GM19239 (cell line): ENCODE measurements at regions not wholly inside any gene's neighbourhood (a gene's known extent, or its start where the extent isn't known, plus 50 kb on each side); places are given as distances from the start of the nearest gene placed in this dataset.
"Not testable (repeated sequence)": the region's sequence is repeated elsewhere in the genome, so short reads cannot be mapped to it uniquely, and the experiment has no call there.

ENCODE experiments used
- DNase-seq: peaks from one replicate; pipeline ENCODE4 v3.0.0; 2011; ENCODE audit warnings: low spot score; ENCODE audit not compliant: insufficient read length
- FAIRE-seq: peaks from 2 replicates; lab custom pipeline; 2011; peaks lifted over from hg19 to GRCh38; lab: Jason Lieb, UNC

- FAIRE-seq (no peak), DNase-seq (peak; percentile 92)
These were observed 59.1 kb downstream of the ZNF467 start for GRCh38 chr7:149714081-149714909.

- DNase-seq, result no peak
These were observed 59.7 kb downstream of the ZNF467 start for GRCh38 chr7:149713731-149714068.

GRCh38 chr7:149713061-149713730, 60.2 kb downstream of the ZNF467 start:
- FAIRE-seq (no peak), DNase-seq (no peak)

More at GRCh38 chr7:149713731-149714068, 59.7 kb downstream of the ZNF467 start:
- no peak for FAIRE-seq

- DNase-seq (no peak), FAIRE-seq (no peak)
These were observed 65.4 kb downstream of the ZNF467 start for GRCh38 chr7:149708026-149708425.

GRCh38 chr7:149707448-149707886, 65.9 kb downstream of the ZNF467 start:
- DNase-seq, result no peak

GRCh38 chr7:149706398-149706797, 67.0 kb downstream of the ZNF467 start:
- FAIRE-seq, result no peak
- DNase-seq, result no peak

More at GRCh38 chr7:149707448-149707886, 65.9 kb downstream of the ZNF467 start:
- FAIRE-seq, result no peak

GRCh38 chr7:149704507-149704906, 68.9 kb downstream of the ZNF467 start:
- FAIRE-seq, result no peak
- DNase-seq, result no peak

GRCh38 chr7:149703044-149703650, 70.2 kb downstream of the ZNF467 start:
- DNase-seq (no peak), FAIRE-seq (no peak)

GRCh38 chr7:149701495-149702240, 71.7 kb downstream of the ZNF467 start:
- FAIRE-seq (no peak), DNase-seq (no peak)

- DNase-seq, FAIRE-seq: not testable (repeated sequence)
These were observed 75.6 kb downstream of the ZNF467 start for GRCh38 chr7:149697767-149698166.

- no peak for DNase-seq
- no peak for FAIRE-seq
These were observed 77.1 kb downstream of the ZNF467 start for GRCh38 chr7:149696280-149696679.

GRCh38 chr7:149692557-149692982, 80.8 kb downstream of the ZNF467 start:
- no peak for FAIRE-seq
- no peak for DNase-seq

- DNase-seq (no peak), FAIRE-seq (no peak)
These were observed 81.3 kb downstream of the ZNF467 start for GRCh38 chr7:149692056-149692455.

- DNase-seq, result no peak
- no peak for FAIRE-seq
These were observed 82.5 kb downstream of the ZNF467 start for GRCh38 chr7:149690688-149691446.

- DNase-seq (no peak), FAIRE-seq (no peak)
These were observed 84.1 kb downstream of the ZNF467 start for GRCh38 chr7:149689291-149689721.

GRCh38 chr7:149688836-149689235, 84.6 kb downstream of the ZNF467 start:
- DNase-seq, result no peak

GRCh38 chr7:149687820-149688219, 85.6 kb downstream of the ZNF467 start:
- DNase-seq, FAIRE-seq: not testable (repeated sequence)

More at GRCh38 chr7:149688836-149689235, 84.6 kb downstream of the ZNF467 start:
- no peak for FAIRE-seq

- no peak for FAIRE-seq
- no peak for DNase-seq
These were observed 86.9 kb downstream of the ZNF467 start for GRCh38 chr7:149686449-149686848.

- DNase-seq (no peak), FAIRE-seq (no peak)
These were observed 87.4 kb downstream of the ZNF467 start for GRCh38 chr7:149686011-149686410.
